ENCODE measurements at regions not wholly inside any gene's neighbourhood (a gene's known extent, or its start where the extent isn't known, plus 50 kb on each side); places are given as distances from the start of the nearest gene placed in this dataset.

DNA sequence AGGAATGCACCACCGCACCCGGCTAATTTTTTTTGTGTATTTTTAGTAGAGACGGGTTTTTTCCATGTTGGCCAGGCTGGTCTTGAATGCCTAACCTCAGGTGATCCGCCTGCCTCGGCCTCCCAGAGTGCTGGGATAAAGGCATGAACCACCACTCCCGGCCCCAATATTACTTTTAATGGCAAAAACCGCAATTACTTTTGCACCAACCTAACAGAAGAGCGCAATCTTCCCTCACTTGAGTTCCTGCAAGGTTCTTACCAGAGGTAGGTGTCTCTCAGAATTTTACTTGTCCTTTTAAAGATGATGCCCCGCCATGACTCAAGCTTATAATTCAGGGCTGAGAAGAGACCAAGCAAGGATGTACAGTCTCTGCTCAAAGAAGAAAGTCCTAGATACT lies 1774.1 kb upstream of the PCDH20 start:
- no peaks in the 10 kb centered on the region for H3K9me3 Mint-ChIP-seq
- ATAC-seq, result no peak
- H3K27ac Mint-ChIP-seq, result no peak overlapping the region
- H3K4me3 Mint-ChIP-seq, result no peak overlapping the region
- H3K9me2 ChIP-seq (ENCODE audit: insufficient read depth), result peaks cover 7% of the 10 kb centered on the region; the same call in 1 of the 2 replicates
- H3K27me3 ChIP-seq (ENCODE audit: insufficient read depth), result no peaks in the 10 kb centered on the region
- no peak for DNase-seq (ENCODE audit: low spot score)
- no peak overlapping the region for H3K4me2 ChIP-seq
- H3K79me2 ChIP-seq (replicated peaks; ENCODE audit: insufficient read depth), result no peaks in the 10 kb centered on the region
- H3K27me3 Mint-ChIP-seq (ENCODE audit: insufficient read depth, low read depth, poor library complexity), result peaks cover 4% of the 10 kb centered on the region
- H3K36me3 Mint-ChIP-seq (ENCODE audit: low read depth), result no peaks in the 10 kb centered on the region
- H3K4me3 ChIP-seq, result no peak overlapping the region
- no peaks in the 10 kb centered on the region for H3K4me1 ChIP-seq (ENCODE audit: insufficient read depth)
- H3F3A ChIP-seq (replicated peaks; ENCODE audit: low read depth), result no peaks in the 10 kb centered on the region
- H3K36me3 ChIP-seq (ENCODE audit: insufficient read depth), result no peaks in the 10 kb centered on the region
- no peaks in the 10 kb centered on the region for H4K20me1 ChIP-seq (replicated peaks; ENCODE audit: insufficient read depth)
- H3K27ac ChIP-seq (ENCODE audit: low read depth), result no peak overlapping the region
- TF ChIP-seq JUNB (IDR thresholded peaks at IDR 0.05; ENCODE audit: unreplicated experiment), result no peak
- TF ChIP-seq EZH2phosphoT487 (IDR thresholded peaks at IDR 0.05; ENCODE audit: unreplicated experiment), result no peak
- TF ChIP-seq, protein P1, sequence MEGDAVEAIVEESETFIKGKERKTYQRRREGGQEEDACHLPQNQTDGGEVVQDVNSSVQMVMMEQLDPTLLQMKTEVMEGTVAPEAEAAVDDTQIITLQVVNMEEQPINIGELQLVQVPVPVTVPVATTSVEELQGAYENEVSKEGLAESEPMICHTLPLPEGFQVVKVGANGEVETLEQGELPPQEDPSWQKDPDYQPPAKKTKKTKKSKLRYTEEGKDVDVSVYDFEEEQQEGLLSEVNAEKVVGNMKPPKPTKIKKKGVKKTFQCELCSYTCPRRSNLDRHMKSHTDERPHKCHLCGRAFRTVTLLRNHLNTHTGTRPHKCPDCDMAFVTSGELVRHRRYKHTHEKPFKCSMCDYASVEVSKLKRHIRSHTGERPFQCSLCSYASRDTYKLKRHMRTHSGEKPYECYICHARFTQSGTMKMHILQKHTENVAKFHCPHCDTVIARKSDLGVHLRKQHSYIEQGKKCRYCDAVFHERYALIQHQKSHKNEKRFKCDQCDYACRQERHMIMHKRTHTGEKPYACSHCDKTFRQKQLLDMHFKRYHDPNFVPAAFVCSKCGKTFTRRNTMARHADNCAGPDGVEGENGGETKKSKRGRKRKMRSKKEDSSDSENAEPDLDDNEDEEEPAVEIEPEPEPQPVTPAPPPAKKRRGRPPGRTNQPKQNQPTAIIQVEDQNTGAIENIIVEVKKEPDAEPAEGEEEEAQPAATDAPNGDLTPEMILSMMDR (conservative IDR thresholded peaks at IDR 0.05; ENCODE audit: low read depth in 2 of 2), result no peak
- TF ChIP-seq POLR2AphosphoS5 (IDR thresholded peaks at IDR 0.05; ENCODE audit: low read depth), result no peak
- no peak for TF ChIP-seq EZH2 (IDR thresholded peaks at IDR 0.05; ENCODE audit: low read depth, unreplicated experiment)
- no peak for TF ChIP-seq ZNF331 (CRISPR knock-in tag; IDR thresholded peaks at IDR 0.05; ENCODE audit: low read depth)
- no peak for TF ChIP-seq NANOG (IDR thresholded peaks at IDR 0.05; ENCODE audit: borderline replicate concordance)
- TF ChIP-seq ZNF114 (CRISPR knock-in tag; IDR thresholded peaks at IDR 0.05), result no peak
- TF ChIP-seq, protein P2, sequence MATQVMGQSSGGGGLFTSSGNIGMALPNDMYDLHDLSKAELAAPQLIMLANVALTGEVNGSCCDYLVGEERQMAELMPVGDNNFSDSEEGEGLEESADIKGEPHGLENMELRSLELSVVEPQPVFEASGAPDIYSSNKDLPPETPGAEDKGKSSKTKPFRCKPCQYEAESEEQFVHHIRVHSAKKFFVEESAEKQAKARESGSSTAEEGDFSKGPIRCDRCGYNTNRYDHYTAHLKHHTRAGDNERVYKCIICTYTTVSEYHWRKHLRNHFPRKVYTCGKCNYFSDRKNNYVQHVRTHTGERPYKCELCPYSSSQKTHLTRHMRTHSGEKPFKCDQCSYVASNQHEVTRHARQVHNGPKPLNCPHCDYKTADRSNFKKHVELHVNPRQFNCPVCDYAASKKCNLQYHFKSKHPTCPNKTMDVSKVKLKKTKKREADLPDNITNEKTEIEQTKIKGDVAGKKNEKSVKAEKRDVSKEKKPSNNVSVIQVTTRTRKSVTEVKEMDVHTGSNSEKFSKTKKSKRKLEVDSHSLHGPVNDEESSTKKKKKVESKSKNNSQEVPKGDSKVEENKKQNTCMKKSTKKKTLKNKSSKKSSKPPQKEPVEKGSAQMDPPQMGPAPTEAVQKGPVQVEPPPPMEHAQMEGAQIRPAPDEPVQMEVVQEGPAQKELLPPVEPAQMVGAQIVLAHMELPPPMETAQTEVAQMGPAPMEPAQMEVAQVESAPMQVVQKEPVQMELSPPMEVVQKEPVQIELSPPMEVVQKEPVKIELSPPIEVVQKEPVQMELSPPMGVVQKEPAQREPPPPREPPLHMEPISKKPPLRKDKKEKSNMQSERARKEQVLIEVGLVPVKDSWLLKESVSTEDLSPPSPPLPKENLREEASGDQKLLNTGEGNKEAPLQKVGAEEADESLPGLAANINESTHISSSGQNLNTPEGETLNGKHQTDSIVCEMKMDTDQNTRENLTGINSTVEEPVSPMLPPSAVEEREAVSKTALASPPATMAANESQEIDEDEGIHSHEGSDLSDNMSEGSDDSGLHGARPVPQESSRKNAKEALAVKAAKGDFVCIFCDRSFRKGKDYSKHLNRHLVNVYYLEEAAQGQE (IDR thresholded peaks at IDR 0.05; ENCODE audit: unreplicated experiment), result no peak
- no peak for TF ChIP-seq STAT1 (IDR thresholded peaks at IDR 0.05; ENCODE audit: unreplicated experiment)
- peaks cover 2% of the 10 kb centered on the region; the same call in 2 of the 3 replicates for H3K4me1 Mint-ChIP-seq
- H2AFZ ChIP-seq, result peak overlapping the region; percentile 45

- H4K20me1 ChIP-seq (replicated peaks; ENCODE audit: insufficient read depth), result no peaks in the 10 kb centered on the region
- peak; percentile 88 for ATAC-seq
- no peaks in the 10 kb centered on the region for H3K27me3 ChIP-seq (ENCODE audit: insufficient read depth)
- no peak overlapping the region for H3K4me2 ChIP-seq
- H3K27me3 Mint-ChIP-seq (ENCODE audit: insufficient read depth, low read depth, poor library complexity), result no peaks in the 10 kb centered on the region
- H3K4me3 Mint-ChIP-seq, result no peak overlapping the region
- no peaks in the 10 kb centered on the region for H3K36me3 ChIP-seq (ENCODE audit: insufficient read depth)
- no peak overlapping the region for H3K4me3 ChIP-seq
- peak overlapping the region; percentile 90 for H3K27ac Mint-ChIP-seq
- no peak overlapping the region for H2AFZ ChIP-seq
- H3K4me1 ChIP-seq (ENCODE audit: insufficient read depth), result no peaks in the 10 kb centered on the region; the same call in 1 of the 2 replicates
- peaks cover 23% of the 10 kb centered on the region for H3K9me3 Mint-ChIP-seq
- H3K36me3 Mint-ChIP-seq (ENCODE audit: low read depth), result peaks cover 11% of the 10 kb centered on the region; the same call in 2 of the 3 replicates
- peaks cover 7% of the 10 kb centered on the region for H3K9me2 ChIP-seq (ENCODE audit: insufficient read depth)
- peaks cover 5% of the 10 kb centered on the region for H3K4me1 Mint-ChIP-seq
- H3F3A ChIP-seq (replicated peaks; ENCODE audit: low read depth), result no peaks in the 10 kb centered on the region
- H3K79me2 ChIP-seq (replicated peaks; ENCODE audit: insufficient read depth), result no peaks in the 10 kb centered on the region
- peak; percentile 84 for DNase-seq (ENCODE audit: low spot score)
- H3K27ac ChIP-seq (ENCODE audit: low read depth), result no peak overlapping the region
- TF ChIP-seq, protein P3, sequence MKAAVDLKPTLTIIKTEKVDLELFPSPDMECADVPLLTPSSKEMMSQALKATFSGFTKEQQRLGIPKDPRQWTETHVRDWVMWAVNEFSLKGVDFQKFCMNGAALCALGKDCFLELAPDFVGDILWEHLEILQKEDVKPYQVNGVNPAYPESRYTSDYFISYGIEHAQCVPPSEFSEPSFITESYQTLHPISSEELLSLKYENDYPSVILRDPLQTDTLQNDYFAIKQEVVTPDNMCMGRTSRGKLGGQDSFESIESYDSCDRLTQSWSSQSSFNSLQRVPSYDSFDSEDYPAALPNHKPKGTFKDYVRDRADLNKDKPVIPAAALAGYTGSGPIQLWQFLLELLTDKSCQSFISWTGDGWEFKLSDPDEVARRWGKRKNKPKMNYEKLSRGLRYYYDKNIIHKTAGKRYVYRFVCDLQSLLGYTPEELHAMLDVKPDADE (IDR thresholded peaks at IDR 0.05), result no peak
These were observed 1769.0 kb upstream of the PCDH20 start for GRCh38 chr13:63184693-63185092.

All from GM23338 (cell line).